ENCODE measurements at regions not wholly inside any gene's neighbourhood (a gene's known extent, or its start where the extent isn't known, plus 50 kb on each side); places are given as distances from the start of the nearest gene placed in this dataset.

DNA sequence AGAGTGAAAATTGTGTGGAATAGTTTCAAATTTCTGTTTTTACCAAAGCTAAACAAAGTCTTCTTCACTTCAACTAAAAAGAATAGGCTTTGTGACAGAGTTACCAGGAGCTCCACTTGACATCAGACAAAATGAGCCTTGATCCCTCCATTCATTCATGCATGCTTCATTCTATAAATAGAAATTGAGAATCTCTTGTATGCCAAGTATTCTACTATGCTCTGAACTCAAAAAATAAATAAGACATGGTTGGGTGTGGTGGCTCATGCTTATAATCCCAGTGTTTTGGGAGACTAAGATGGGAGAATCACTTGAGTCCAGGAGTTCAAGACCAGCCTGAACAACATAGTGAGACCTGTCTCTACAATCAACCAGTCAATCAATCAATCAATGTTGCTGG lies 236.6 kb upstream of the FAM83B start:
- intact Hi-C loops (cut with DNase I) = no loop called here
- TF ChIP-seq, protein P1, sequence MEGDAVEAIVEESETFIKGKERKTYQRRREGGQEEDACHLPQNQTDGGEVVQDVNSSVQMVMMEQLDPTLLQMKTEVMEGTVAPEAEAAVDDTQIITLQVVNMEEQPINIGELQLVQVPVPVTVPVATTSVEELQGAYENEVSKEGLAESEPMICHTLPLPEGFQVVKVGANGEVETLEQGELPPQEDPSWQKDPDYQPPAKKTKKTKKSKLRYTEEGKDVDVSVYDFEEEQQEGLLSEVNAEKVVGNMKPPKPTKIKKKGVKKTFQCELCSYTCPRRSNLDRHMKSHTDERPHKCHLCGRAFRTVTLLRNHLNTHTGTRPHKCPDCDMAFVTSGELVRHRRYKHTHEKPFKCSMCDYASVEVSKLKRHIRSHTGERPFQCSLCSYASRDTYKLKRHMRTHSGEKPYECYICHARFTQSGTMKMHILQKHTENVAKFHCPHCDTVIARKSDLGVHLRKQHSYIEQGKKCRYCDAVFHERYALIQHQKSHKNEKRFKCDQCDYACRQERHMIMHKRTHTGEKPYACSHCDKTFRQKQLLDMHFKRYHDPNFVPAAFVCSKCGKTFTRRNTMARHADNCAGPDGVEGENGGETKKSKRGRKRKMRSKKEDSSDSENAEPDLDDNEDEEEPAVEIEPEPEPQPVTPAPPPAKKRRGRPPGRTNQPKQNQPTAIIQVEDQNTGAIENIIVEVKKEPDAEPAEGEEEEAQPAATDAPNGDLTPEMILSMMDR (IDR thresholded peaks at IDR 0.05) = no peak
- no peak for TF ChIP-seq POLR2A (IDR thresholded peaks at IDR 0.05)
- Histone ChIP-seq H3K36me3 (replicated peaks in 1 of 2; ENCODE audit: insufficient read depth in 1 of 2, low read depth in 2 of 2) (no peaks in the 10 kb centered on the region), H3K27me3 (no peaks in the 10 kb centered on the region), H3K4me3 (no peak overlapping the region), H3K9me3 (no peaks in the 10 kb centered on the region), H3K4me1 (no peaks in the 10 kb centered on the region), H3K27ac (no peak overlapping the region)
- DNase-seq (no peak), ATAC-seq (no peak)

DNA sequence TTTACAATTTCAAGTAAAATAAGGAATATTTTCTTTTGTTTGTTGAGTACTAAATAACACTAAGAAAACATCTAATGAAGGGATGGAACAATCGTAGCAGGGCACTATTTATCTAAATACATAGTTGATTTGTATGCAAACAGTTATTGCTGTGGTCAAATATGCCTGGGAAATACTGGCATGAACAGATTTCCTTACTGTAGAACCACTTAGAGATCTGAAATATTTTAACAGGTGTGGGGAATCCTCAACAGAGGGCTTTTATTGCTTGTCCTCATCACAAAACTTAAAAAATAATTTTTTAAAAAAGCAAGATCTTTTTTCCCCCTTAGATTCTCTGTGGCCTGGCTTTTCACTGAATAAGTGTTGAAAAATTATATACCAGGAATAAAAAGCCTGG lies 233.0 kb upstream of the FAM83B start:
- Histone ChIP-seq H3K9me3 (no peaks in the 10 kb centered on the region), H3K36me3 (replicated peaks in 1 of 2; ENCODE audit: insufficient read depth in 1 of 2, low read depth in 2 of 2) (no peaks in the 10 kb centered on the region), H3K4me3 (no peak overlapping the region), H3K4me1 (peaks cover 8% of the 10 kb centered on the region), H3K27me3 (no peaks in the 10 kb centered on the region), H3K27ac (no peak overlapping the region)
- ATAC-seq = no peak
- TF ChIP-seq POLR2A (IDR thresholded peaks at IDR 0.05) = no peak
- TF ChIP-seq, protein P1 (IDR thresholded peaks at IDR 0.05) = no peak
- 41 to 70% methylated on average over 1 of the region's 1 CpG for WGBS, 2 donors
- intact Hi-C loops (cut with DNase I) = no loop called here
- DNase-seq = no peak

DNA sequence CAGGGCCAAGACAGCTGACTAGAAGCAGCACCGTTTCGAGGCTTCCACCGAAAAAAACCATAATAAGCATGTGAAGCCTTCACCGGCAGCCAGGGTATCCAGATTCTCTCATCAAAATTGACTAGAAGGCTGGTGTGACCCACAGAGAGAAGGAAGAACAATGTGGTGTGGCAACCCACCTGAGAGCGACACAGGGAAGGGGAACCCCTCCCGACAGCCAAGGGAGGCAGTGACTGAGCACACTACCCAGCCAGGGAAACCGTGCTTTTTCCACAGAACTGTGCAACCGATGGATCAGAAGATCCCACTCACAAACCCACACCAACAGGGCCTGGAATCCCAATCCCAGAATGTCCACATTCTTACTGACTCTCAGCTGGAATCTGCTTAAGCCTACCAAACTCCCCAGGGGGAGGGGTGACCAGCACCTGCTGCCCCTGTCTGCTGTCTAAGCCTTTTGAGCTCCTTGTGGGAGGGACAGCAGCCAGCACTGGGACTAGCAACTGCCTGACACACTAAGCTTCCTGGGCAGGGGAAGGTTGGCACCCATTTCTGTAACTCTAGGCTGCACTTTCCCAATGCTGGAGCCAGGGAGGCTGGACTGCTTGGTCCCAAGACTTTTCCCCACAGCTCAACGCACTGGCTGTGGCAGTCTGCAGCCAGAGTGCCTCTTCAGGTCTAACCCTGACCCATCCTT lies 231.9 kb upstream of the FAM83B start:
- ATAC-seq = no peak
- no peak for DNase-seq
- Histone ChIP-seq H3K36me3 (replicated peaks in 1 of 2; ENCODE audit: insufficient read depth in 1 of 2, low read depth in 2 of 2) (no peaks in the 10 kb centered on the region), H3K4me3 (no peak overlapping the region), H3K9me3 (no peaks in the 10 kb centered on the region), H3K27ac (no peak overlapping the region), H3K4me1 (peaks cover 8% of the 10 kb centered on the region), H3K27me3 (no peaks in the 10 kb centered on the region)
- intact Hi-C loops (cut with DNase I) = no loop called here
- WGBS, 2 donors = 74 to 91% methylated on average over 7 to 9 of the region's 9 CpGs
- TF ChIP-seq POLR2A (IDR thresholded peaks at IDR 0.05) = no peak
- TF ChIP-seq, protein P1 (IDR thresholded peaks at IDR 0.05) = no peak

DNA sequence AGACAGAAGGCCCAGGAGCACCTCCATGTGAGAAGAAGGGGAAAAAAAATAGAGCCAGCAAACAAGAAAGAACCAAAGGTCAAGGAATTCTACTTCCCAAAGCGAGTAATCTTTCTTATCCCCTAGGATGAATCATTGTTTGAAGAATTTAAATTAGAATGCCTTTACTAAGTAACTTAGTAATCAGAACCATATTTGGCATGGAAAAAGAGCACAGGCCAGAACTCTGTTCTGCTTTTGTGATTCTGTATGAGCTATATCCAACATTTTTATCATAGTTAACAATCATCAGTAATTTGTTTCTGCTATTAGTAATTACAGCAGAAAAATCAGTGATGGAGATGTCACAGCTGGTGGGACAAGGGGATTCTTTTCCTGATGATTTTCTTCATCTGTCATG lies 228.8 kb upstream of the FAM83B start:
- Histone ChIP-seq H3K4me3 (no peak overlapping the region), H3K4me1 (peaks cover 8% of the 10 kb centered on the region), H3K36me3 (replicated peaks in 1 of 2; ENCODE audit: insufficient read depth in 1 of 2, low read depth in 2 of 2) (no peaks in the 10 kb centered on the region), H3K27ac (no peak overlapping the region), H3K27me3 (no peaks in the 10 kb centered on the region), H3K9me3 (no peaks in the 10 kb centered on the region)
- DNase-seq (no peak), ATAC-seq (peak; percentile 40)
- WGBS, 2 donors = 4 to 12% methylated on average over 1 of the region's 1 CpG
- intact Hi-C loops (cut with DNase I) = no loop called here
- TF ChIP-seq, protein P1 (IDR thresholded peaks at IDR 0.05) = no peak
- no peak for TF ChIP-seq POLR2A (IDR thresholded peaks at IDR 0.05)

DNA sequence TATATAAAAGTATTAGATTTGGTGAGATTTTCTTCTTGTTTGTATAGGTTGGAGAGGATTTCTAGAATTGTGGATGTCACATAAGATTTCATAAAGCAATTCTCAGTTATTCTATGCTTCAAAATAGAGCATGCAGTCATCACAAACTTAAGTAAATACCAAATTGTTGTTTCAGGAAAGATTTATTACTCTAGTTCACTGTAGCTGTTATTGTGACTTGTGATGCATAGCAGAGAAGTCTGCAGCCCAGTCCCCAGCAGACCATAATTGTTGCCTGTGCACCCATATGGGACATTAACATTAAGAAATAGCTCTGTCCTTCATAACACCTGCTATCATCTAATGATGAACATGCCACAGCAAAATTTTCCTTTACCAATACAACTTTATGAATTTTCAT lies 228.0 kb upstream of the FAM83B start:
- Histone ChIP-seq H3K4me1 (peaks cover 8% of the 10 kb centered on the region), H3K36me3 (replicated peaks in 1 of 2; ENCODE audit: insufficient read depth in 1 of 2, low read depth in 2 of 2) (no peaks in the 10 kb centered on the region), H3K27ac (no peak overlapping the region), H3K9me3 (no peaks in the 10 kb centered on the region), H3K4me3 (no peak overlapping the region), H3K27me3 (no peaks in the 10 kb centered on the region)
- no peak for DNase-seq
- TF ChIP-seq, protein P1 (IDR thresholded peaks at IDR 0.05) = no peak
- no peak for TF ChIP-seq POLR2A (IDR thresholded peaks at IDR 0.05)
- ATAC-seq = no peak
- intact Hi-C loops (cut with DNase I) = no loop called here

Data from body of pancreas (tissue), 4 donors.